IPS-NIHi7 (cell line): ENCODE measurements at regions not wholly inside any gene's neighbourhood (a gene's known extent, or its start where the extent isn't known, plus 50 kb on each side); places are given as distances from the start of the nearest gene placed in this dataset.
"Not testable (repeated sequence)": the region's sequence is repeated elsewhere in the genome, so short reads cannot be mapped to it uniquely, and the experiment has no call there.

Experiments
- DNase-seq: peaks from one replicate; pipeline ENCODE4 v3.0.0; 2012; ENCODE audit warnings: mixed read lengths; ENCODE audit errors: extremely low spot score

DNA sequence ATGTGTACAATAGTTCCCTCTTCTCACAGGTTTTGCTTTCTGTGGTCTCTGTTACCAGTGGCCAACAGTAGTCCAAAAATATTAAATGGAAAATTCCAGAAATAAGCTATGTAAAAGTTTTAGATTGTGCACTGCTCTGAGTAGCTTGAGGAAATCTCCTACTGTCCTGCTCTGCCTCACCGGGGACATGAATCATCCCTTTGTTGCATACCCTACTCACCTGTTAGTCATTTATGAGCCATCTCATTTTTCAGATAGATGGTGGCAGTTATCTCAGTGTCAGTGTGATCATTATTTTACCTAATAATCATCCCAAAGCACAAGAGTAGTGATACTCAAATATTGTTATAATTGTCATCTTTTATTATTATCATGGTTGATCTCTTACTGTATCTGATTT lies 688.1 kb downstream of the PLA2G4A start:
- DNase-seq = no peak

DNA sequence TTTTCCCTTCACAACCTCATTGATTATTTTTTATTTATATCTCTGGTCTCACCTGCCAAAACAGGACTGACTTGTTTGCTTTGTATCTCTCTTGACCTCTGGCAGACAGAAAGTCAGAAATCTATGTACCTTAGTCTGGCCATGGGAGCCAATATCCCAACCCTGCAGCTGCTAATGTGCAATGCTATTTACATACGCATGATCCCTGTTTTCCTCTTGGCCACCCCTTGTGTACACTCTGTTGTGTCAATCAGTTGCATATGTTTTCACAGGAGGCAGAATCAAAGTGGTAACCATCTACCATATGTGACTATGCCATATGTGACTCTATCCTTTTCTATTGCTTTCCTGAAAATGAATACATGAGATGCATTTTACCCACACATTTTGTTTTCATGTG lies 688.8 kb downstream of the PLA2G4A start:
- no peak for DNase-seq

DNA sequence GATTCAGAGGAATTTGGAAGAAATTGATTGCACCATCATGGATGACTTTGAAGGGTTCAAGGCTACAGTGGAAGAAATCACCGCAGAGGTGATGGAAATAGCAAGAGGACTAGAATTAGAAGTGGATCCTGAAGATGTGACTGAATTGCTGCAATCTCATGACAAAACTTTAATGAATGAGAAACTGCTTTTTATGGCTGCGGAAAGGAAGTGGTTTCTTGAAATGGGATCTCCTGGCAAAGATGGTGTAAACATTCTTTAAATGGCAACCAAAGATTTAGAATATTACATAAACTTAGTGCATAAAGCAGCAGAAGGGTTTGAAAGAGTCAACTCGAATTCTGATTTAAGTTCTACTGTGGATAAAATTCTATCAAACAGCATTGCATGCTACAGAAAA lies 698.6 kb downstream of the PLA2G4A start:
- no peak for DNase-seq

- DNase-seq = no peak
Observed at GRCh38 chr1:187537936-187538335, 709.2 kb downstream of the PLA2G4A start.

- no peak for DNase-seq
Observed at GRCh38 chr1:187549540-187549939, 720.8 kb downstream of the PLA2G4A start.

DNA sequence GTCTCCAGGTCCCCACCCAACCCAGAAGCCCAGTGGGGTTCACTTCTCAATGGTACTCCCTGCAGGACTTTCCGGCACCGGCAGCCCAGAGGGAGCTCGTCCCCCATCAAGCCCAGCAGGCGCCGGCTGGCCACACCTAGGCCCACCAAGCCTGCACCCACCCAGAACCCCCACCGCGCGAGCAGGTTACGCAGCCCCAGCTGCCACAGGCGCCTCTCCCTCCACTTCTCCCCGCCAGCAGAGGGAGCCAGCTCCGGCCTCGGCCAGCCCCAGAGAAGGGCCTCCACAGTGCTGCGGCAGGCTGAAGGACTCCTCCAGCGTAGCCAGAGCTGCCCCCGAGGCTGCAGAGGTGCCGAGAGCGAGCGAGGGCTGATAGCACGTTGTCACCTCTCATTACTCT lies 722.3 kb downstream of the PLA2G4A start:
- DNase-seq = peak; percentile 11

- no peak for DNase-seq
Observed at GRCh38 chr1:187563191-187563590, 734.4 kb downstream of the PLA2G4A start.

DNA sequence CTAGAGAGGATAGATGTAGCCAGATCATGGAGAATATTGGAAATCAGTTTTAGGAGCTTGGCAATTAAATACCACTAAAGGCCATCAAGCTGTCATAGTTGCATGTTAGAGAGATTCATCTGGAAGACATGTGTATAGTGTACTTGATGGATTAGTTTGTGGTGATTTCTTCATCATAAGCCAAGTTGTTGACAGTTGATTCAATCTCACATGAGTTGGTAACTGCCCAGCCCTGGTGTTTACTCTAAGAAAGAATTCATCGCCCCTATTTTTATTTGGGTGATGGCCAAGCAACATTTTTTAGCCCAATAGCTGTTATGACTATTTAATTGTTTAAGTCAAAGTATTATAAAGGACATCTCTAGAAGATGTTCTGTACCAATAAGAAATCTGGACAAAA lies 737.6 kb downstream of the PLA2G4A start:
- no peak for DNase-seq

DNA sequence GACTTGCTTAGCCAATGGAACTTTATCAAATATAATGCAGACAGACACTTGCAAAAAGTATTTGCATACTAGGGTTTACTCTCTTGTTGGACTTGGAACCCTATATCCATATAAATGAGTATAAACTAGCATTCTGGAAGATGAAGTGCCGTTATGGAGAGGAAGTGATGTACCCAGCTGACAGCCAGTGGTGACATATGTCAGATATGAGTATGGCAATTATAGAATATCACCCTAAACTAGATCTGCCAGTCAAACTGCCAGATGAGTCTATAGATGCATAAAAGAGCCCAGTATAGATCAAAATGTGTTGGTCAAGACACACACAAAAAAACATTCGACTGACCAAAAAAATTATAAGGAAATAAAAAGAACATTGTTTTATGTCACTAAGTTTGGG lies 739.3 kb downstream of the PLA2G4A start:
- no peak for DNase-seq

DNA sequence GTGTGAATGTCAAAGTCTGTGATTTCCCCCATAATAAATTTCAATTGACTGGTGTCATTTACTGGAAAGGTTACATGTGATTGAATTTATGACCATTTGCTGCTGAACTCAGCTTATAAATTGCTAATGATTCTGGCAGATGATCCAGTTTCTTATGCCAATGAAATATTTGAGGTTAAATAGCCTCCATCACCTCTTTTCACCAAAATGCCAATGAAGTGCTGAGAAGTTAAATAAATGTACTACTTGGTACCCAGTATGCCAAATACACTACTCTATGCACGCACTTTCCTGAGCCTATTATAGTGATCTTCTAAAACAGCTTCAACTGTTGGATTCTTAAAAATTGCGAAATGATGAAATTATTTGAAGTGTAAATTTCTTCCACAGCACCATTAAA lies 741.4 kb downstream of the PLA2G4A start:
- DNase-seq = no peak

DNA sequence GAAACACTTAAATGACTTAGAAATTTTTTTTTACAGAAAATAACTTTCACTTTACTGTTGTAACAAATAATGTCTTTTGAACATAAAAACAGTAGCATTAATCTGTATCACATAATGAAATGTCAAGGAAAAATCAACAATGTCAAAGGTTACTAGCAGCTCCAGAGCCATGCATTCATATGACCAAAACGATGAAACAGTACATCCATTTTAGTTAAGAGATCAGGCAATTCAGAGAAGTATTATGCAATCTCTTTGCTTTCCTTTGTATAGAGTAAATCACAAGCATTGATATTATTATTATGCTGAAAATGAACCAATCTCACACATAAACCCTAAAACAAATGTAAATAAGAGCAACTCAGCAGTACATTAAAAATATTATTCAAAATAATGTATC lies 748.9 kb downstream of the PLA2G4A start:
- no peak for DNase-seq

- DNase-seq = no peak
Observed at GRCh38 chr1:187588917-187589316, 760.2 kb downstream of the PLA2G4A start.

DNA sequence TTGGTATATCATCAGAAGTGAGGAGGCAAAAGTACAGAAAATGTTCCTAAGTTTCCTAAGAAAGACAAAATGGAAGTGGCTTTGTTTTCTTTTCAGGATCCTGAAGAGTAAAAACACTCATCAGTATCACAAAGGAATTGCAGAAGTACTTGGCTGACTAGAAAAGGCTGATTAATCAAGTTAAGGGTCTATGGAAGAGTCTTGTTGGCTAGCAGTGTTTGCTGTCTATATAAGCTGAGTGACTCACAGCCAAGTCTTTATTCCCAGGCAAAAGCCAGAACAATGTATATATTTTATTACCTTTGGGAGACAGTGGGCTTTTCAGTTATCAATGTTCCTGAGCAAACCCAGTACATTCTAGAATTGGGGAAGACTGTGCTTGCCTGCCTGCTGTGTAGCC lies 777.0 kb downstream of the PLA2G4A start:
- no peak for DNase-seq

DNA sequence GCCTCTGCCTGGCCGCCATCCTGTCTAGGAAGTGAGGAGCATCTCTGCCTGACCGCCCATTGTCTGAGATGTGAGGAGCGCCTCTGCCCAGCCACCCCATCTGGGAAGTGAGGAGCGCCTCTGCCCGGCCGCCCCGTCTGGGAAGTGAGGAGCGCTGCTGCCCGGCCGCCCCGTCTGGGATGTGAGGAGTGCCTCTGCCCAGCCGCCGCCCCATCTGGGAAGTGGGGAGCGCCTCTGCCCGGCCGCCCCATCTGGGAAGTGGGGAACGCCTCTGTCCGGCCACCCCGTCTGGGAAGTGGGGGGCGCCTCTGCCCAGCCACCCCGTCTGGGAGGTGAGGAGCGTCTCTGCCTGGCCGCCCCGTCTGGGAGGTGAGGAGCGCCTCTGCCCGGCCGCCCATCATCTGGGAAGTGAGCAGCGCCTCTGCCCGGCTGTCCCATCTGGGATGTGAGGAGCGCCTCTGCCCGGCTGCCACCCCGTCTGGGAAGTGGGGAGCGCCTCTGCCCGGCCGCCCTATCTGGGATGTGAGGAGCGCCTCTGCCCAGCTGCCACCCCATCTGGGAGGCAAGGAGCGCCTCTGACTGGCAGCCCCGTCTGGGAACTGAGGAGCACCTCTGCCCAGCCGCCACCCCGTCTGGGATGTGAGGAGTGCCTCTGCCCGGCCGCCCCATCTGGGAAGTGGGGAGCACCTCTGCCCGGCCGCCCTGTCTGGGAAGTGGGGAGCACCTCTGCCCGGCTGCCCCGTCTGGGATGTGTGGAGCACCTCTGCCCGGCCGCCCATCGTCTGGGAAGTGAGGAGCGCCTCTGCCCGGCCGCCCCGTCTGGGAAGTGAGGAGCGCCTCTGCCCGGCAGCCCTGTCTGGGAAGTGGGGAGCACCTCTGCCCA lies 787.3 kb downstream of the PLA2G4A start:
- not testable (repeated sequence) for DNase-seq

DNA sequence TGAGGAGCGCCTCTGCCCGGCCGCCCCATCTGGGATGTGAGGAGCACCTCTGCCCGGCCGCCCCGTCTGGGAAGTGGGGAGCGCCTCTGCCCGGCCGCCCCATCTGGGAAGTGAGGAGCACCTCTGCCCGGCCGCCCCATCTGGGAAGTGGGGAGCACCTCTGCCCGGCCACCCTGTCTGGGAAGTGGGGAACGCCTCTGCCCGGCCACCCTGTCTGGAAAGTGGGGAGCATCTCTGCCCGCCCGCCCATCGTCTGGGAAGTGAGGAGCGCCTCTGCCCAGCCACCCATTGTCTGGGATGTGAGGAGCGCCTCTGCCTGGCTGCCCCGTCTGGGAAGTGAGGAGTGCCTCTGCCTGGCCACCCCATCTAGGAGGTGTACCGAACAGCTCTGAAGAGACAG lies 788.1 kb downstream of the PLA2G4A start:
- not testable (repeated sequence) for DNase-seq

GRCh38 chr1:187617776-187618175 lies 789.0 kb downstream of the PLA2G4A start:
- DNase-seq = no peak

- DNase-seq = no peak
Observed at GRCh38 chr1:187619175-187619574, 790.4 kb downstream of the PLA2G4A start.

GRCh38 chr1:187621951-187622350 lies 793.2 kb downstream of the PLA2G4A start:
- DNase-seq = no peak

DNA sequence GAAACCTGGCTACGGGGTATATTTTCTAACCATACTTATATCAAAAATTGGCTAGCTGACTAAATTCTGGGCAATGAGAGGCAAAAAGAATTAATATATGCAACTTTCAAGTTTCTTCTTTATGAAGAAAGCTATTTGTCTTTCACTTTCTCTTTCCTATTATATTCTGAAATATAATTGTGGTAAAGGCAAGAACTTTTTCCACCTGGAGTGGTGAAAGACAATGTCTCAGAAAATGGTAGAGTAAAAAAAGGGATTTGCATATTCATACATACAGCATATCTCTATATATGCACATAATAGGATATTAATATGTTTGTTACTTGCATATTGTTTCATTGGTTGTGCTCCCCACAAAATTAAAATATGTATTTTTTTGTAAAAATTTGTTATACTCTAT lies 793.8 kb downstream of the PLA2G4A start:
- DNase-seq = no peak

- no peak for DNase-seq
Observed at GRCh38 chr1:187624812-187625545, 796.2 kb downstream of the PLA2G4A start.

GRCh38 chr1:187626056-187626455 lies 797.3 kb downstream of the PLA2G4A start:
- no peak for DNase-seq

- DNase-seq = no peak
Observed at GRCh38 chr1:187627516-187627915, 798.8 kb downstream of the PLA2G4A start.

GRCh38 chr1:187629075-187629474 lies 800.3 kb downstream of the PLA2G4A start:
- DNase-seq = no peak
